ENCODE measurements at regions not wholly inside any gene's neighbourhood (a gene's known extent, or its start where the extent isn't known, plus 50 kb on each side); places are given as distances from the start of the nearest gene placed in this dataset.

- TF ChIP-seq CTCF (conservative IDR thresholded peaks at IDR 0.05 in 1 of 2, IDR thresholded peaks at IDR 0.05 in 1 of 2; ENCODE audit: extremely low read depth in 1 of 2, insufficient read depth in 1 of 2, low read depth in 1 of 2, low read length in 2 of 2) (no peak), EZH2 (IDR thresholded peaks at IDR 0.05; ENCODE audit: borderline replicate concordance, low read length) (no peak)
Observed at GRCh38 chr4:16294455-16294854, 68.2 kb upstream of the TAPT1 start.
